HCT116 (cell line): ENCODE measurements at regions not wholly inside any gene's neighbourhood (a gene's known extent, or its start where the extent isn't known, plus 50 kb on each side); places are given as distances from the start of the nearest gene placed in this dataset.

Source experiments
- ATAC-seq: fragments of 200-7000 bp; cut with Tn5 transposase; 2 replicates; pipeline ENCODE4 v1.9.1; 2020; ENCODE audit warnings: mild to moderate bottlenecking, moderate library complexity
- BruUV-seq: library from RNA; stranded (reverse); fragments of 400-500 nt; replicated peaks from 2 replicates; lab custom pipeline; 2021; lab: Mats Ljungman, UMichigan
- CTCF ChIA-PET: fragments of 300-600 bp; sonication (Branson Sonifier 250); formaldehyde crosslinking; loops from one replicate; lab custom pipeline; 2021; ENCODE audit warnings: antibody characterized with exemption; lab: Charles Lee
- POLR2A ChIA-PET: fragments of 300-600, 350-600 bp; sonication (Branson Sonifier 250); formaldehyde crosslinking; loops from one replicate; lab custom pipeline; 2021; ENCODE audit warnings: antibody characterized with exemption; lab: Charles Lee
- RAD21 ChIA-PET, 2 experiments: fragments of 300-600 bp; sonication (Branson Sonifier 250); formaldehyde crosslinking; loops; one replicate each; lab custom pipeline; 2023; ENCODE audit warnings: low total read pairs in 2 of 2; ENCODE audit not compliant: uncharacterized antibody in 2 of 2, unreplicated experiment in 2 of 2, low non-redundant PET in 1 of 2; lab: Charles Lee
- DNase-seq: peaks from one replicate; pipeline ENCODE4 v3.0.0-alpha.2; 2010; ENCODE audit warnings: low read depth, low spot score
- H2AFZ ChIP-seq: fragments of 200-600 bp; shearing (Covaris generic), sonication (generic); 2 replicates; pipeline ENCODE4 v1.6.1; 2017; ENCODE audit warnings: low read depth, mixed run types, mixed read lengths, antibody characterized with exemption, low read length; ENCODE audit not compliant: poor library complexity, severe bottlenecking
- H3K27ac ChIP-seq: 2 replicates; pipeline ENCODE4 v1.5.1; 2012; ENCODE audit warnings: low read depth, low read length
- H3K27me3 ChIP-seq: fragments of 200-600 bp; sonication (generic); 2 replicates; pipeline ENCODE4 v1.6.1; 2016; ENCODE audit warnings: mixed run types, low read length, mixed read lengths; ENCODE audit not compliant: insufficient read depth
- H3K36me3 ChIP-seq, 2 experiments: fragments of 200-500 bp in 1 of 2; fragments of 200-600 bp in 1 of 2; sonication (Bioruptor generic) in 1 of 2; sonication (generic) in 1 of 2; 2 replicates each; pipeline versions ENCODE4 v1.5.1 to v1.6.1; 2014 to 2016; ENCODE audit warnings: low read length in 2 of 2, inconsistent platforms in 1 of 2, mixed read lengths in 1 of 2, mixed run types in 1 of 2; ENCODE audit not compliant: insufficient read depth in 2 of 2, control insufficient read depth in 1 of 2
- H3K4me1 ChIP-seq, 2 experiments: fragments of 200-600 bp in 1 of 2; sonication (generic) in 1 of 2; 2 replicates each; pipeline versions ENCODE4 v1.5.1 to v1.6.1; 2012 to 2017; ENCODE audit warnings: low read length in 2 of 2, inconsistent platforms in 1 of 2, mild to moderate bottlenecking in 1 of 2, mixed read lengths in 1 of 2, mixed run types in 1 of 2, moderate library complexity in 1 of 2; ENCODE audit not compliant: insufficient read depth in 2 of 2, control insufficient read depth in 1 of 2
- H3K4me2 ChIP-seq: fragments of 200-600 bp; sonication (generic); 2 replicates; pipeline ENCODE4 v1.6.1; 2017; ENCODE audit warnings: mixed run types, low read length, mixed read lengths
- H3K4me3 ChIP-seq, 2 experiments: fragments of 200-600 bp in 1 of 2; sonication (generic) in 1 of 2; replicated peaks in 1 of 2; 2 replicates each; pipeline ENCODE4 v1.5.1; 2011 to 2016; ENCODE audit warnings: low read length in 2 of 2, control low read depth in 1 of 2, low read depth in 1 of 2, mild to moderate bottlenecking in 1 of 2, mixed read lengths in 1 of 2, mixed run types in 1 of 2
- H3K79me2 ChIP-seq: fragments of 200-600 bp; sonication (generic); 2 replicates; pipeline ENCODE4 v1.6.1; 2017; ENCODE audit warnings: mild to moderate bottlenecking, mixed run types, low read length, moderate library complexity, mixed read lengths; ENCODE audit not compliant: insufficient read depth
- H3K9ac ChIP-seq: fragments of 200-600 bp; sonication (generic); 2 replicates; pipeline ENCODE4 v1.6.1; 2016; ENCODE audit warnings: low read length, mixed read lengths
- H3K9me2 ChIP-seq: fragments of 200-600 bp; sonication (generic), shearing (Covaris generic); 2 replicates; pipeline ENCODE4 v1.6.1; 2017; ENCODE audit warnings: mixed run types, mild to moderate bottlenecking, moderate library complexity; ENCODE audit not compliant: insufficient read depth
- H3K9me3 ChIP-seq, 2 experiments: fragments of 200-500 bp in 1 of 2; fragments of 200-600 bp in 1 of 2; sonication (Bioruptor generic) in 1 of 2; sonication (generic) in 1 of 2; 2 replicates each; pipeline ENCODE4 v1.6.1; 2014 to 2017; ENCODE audit warnings: low read length in 2 of 2, mixed read lengths in 2 of 2, inconsistent platforms in 1 of 2, low read depth in 1 of 2, mild to moderate bottlenecking in 1 of 2, mixed run types in 1 of 2, moderate library complexity in 1 of 2; ENCODE audit not compliant: control insufficient read depth in 1 of 2, insufficient read depth in 1 of 2
- H4K20me1 ChIP-seq: fragments of 200-600 bp; sonication (generic), shearing (Covaris generic); 2 replicates; pipeline ENCODE4 v1.6.1; 2017; ENCODE audit warnings: mixed run types, mild to moderate bottlenecking, moderate library complexity; ENCODE audit not compliant: insufficient read depth
- ATF3 ChIP-seq: IDR thresholded peaks from 2 replicates; pipeline ENCODE4 v1.6.1; 2012
- CBX3 ChIP-seq: IDR thresholded peaks from 2 replicates; pipeline ENCODE4 v1.6.1; 2012; ENCODE audit warnings: low read depth
- POLR2AphosphoS5 ChIP-seq: IDR thresholded peaks from 2 replicates; pipeline ENCODE4 v1.6.1; 2011; ENCODE audit warnings: mild to moderate bottlenecking, low read depth, low read length, moderate library complexity
- REST ChIP-seq: IDR thresholded peaks from 2 replicates; pipeline ENCODE4 v1.6.1; 2012; ENCODE audit warnings: low read depth
- YY1 ChIP-seq: IDR thresholded peaks from 2 replicates; pipeline ENCODE4 v1.6.1; 2011; ENCODE audit warnings: low read length, low read depth, moderate library complexity, mild to moderate bottlenecking; ENCODE audit not compliant: insufficient replicate concordance; ENCODE audit errors: extremely low read depth
- intact Hi-C: fragments of 100-400 bp; cut with micrococcal nuclease; formaldehyde crosslinking; loops from 2 replicates; pipeline ENCODE4 v1.10.0; 2022

GRCh38 chr2:226127682-226128081 is 671.9 kb downstream of the IRS1 start (continued):
- TF ChIP-seq YY1: no peak

- Histone ChIP-seq H3K79me2 (peaks cover 17% of the 10 kb centered on the region), H3K27ac (peak overlapping the region; percentile 95)
- no TSS peak for BruUV-seq
- no peak for ATAC-seq
- intact Hi-C loops: loop anchor here (10.0 kb wide), 1 partner anchor 979 kb away; no protein-coding TSS in a partner anchor
- POLR2A ChIA-PET: interaction anchor here (1.6 kb wide), 1 partner anchor 8 kb away, joined by 4 read pairs; no protein-coding TSS in a partner anchor
- TF ChIP-seq REST (no peak), CBX3 (no peak), ATF3 (no peak), POLR2AphosphoS5 (no peak), YY1 (no peak)
- TF ChIP-seq, all 23 proteins: peak for 0
- Histone ChIP-seq H3K27me3 (no peaks in the 10 kb centered on the region), H4K20me1 (no peaks in the 10 kb centered on the region), H3K36me3 (no peaks in the 10 kb centered on the region; a peak in 1 of 4 replicates), H3K9ac (peak overlapping the region; percentile 71), H2AFZ (no peak overlapping the region), H3K9me2 (no peaks in the 10 kb centered on the region), H3K9me3 (no peaks in the 10 kb centered on the region), H3K4me1 (peaks cover 57 to 84% of the 10 kb centered on the region in 2 experiments), H3K4me3 (no peak overlapping the region), H3K4me2 (peak overlapping the region; percentile 40; the same call in 1 of the 2 replicates)
- CTCF ChIA-PET: interaction anchor here (1.1 kb wide), 1 partner anchor 89 kb away, joined by 3 read pairs; no protein-coding TSS in a partner anchor
- RAD21 ChIA-PET: no interaction called here
- no peak for DNase-seq
Observed at GRCh38 chr2:226126104-226126503, 673.5 kb downstream of the IRS1 start.
